Duodenal mucosa (tissue), 2 donors: ENCODE measurements at regions not wholly inside any gene's neighbourhood (a gene's known extent, or its start where the extent isn't known, plus 50 kb on each side); places are given as distances from the start of the nearest gene placed in this dataset.

Source experiments
- H3K27ac ChIP-seq: one replicate; pipeline ENCODE4 v1.7.0; 2013; ENCODE audit warnings: low read depth, low read length
- H3K27me3 ChIP-seq, 2 donors: one replicate each; pipeline ENCODE4 v1.7.0; 2013; ENCODE audit warnings: low read length in 2 of 2, control low read depth in 1 of 2; ENCODE audit not compliant: insufficient read depth in 2 of 2, control insufficient read depth in 1 of 2
- H3K36me3 ChIP-seq, 2 donors: one replicate each; pipeline ENCODE4 v1.7.0; 2013; ENCODE audit warnings: low read length in 2 of 2, control low read depth in 1 of 2; ENCODE audit not compliant: insufficient read depth in 2 of 2, control insufficient read depth in 1 of 2
- H3K4me1 ChIP-seq, 2 donors: one replicate each; pipeline ENCODE4 v1.7.0; 2013; ENCODE audit warnings: low read length in 2 of 2, control low read depth in 1 of 2; ENCODE audit not compliant: insufficient read depth in 2 of 2, control insufficient read depth in 1 of 2
- H3K4me3 ChIP-seq, 2 donors: one replicate each; pipeline ENCODE4 v1.7.0; 2013; ENCODE audit warnings: low read length in 2 of 2, low read depth in 1 of 2
- H3K9ac ChIP-seq, 2 donors: one replicate each; pipeline ENCODE4 v1.7.0; 2013; ENCODE audit warnings: low read length in 2 of 2, low read depth in 1 of 2
- H3K9me3 ChIP-seq, 2 donors: one replicate each; pipeline ENCODE4 v1.7.0; 2013; ENCODE audit warnings: low read length in 2 of 2, control low read depth in 1 of 2; ENCODE audit not compliant: control insufficient read depth in 1 of 2

- Histone ChIP-seq H3K9ac (no peak overlapping the region), H3K27me3 (no peaks in the 10 kb centered on the region), H3K9me3 (no peaks in the 10 kb centered on the region), H3K36me3 (no peaks in the 10 kb centered on the region), H3K4me3 (no peak overlapping the region), H3K27ac (no peak overlapping the region), H3K4me1 (no peaks in the 10 kb centered on the region)
Observed at GRCh38 chr20:22322513-22322912, 261.9 kb downstream of the FOXA2 start.

- no peaks in the 10 kb centered on the region for H3K36me3 ChIP-seq
- no peak overlapping the region for H3K4me3 ChIP-seq
- no peaks in the 10 kb centered on the region for H3K27me3 ChIP-seq
- H3K27ac ChIP-seq: no peak overlapping the region
- no peaks in the 10 kb centered on the region for H3K9me3 ChIP-seq
- H3K9ac ChIP-seq: no peak overlapping the region
- H3K4me1 ChIP-seq: no peaks in the 10 kb centered on the region
Observed at GRCh38 chr20:22321191-22321590, 263.2 kb downstream of the FOXA2 start.

- Histone ChIP-seq H3K9ac (no peak overlapping the region), H3K27ac (no peak overlapping the region), H3K4me1 (no peaks in the 10 kb centered on the region), H3K4me3 (no peak overlapping the region), H3K27me3 (no peaks in the 10 kb centered on the region), H3K9me3 (no peaks in the 10 kb centered on the region), H3K36me3 (no peaks in the 10 kb centered on the region)
Observed at GRCh38 chr20:22320245-22320915, 264.0 kb downstream of the FOXA2 start.

GRCh38 chr20:22315771-22316170 lies 268.6 kb downstream of the FOXA2 start:
- peaks cover 0 to 5% of the 10 kb centered on the region in 2 donors for H3K27me3 ChIP-seq
- H3K4me1 ChIP-seq: no peaks in the 10 kb centered on the region
- no peak overlapping the region for H3K27ac ChIP-seq
- no peak overlapping the region for H3K9ac ChIP-seq
- H3K36me3 ChIP-seq: no peaks in the 10 kb centered on the region
- H3K9me3 ChIP-seq: no peaks in the 10 kb centered on the region
- H3K4me3 ChIP-seq: no peak overlapping the region

- H3K36me3 ChIP-seq: no peaks in the 10 kb centered on the region
- no peak overlapping the region for H3K9ac ChIP-seq
- peaks cover 0 to 5% of the 10 kb centered on the region in 2 donors for H3K27me3 ChIP-seq
- no peak overlapping the region for H3K27ac ChIP-seq
- no peaks in the 10 kb centered on the region for H3K9me3 ChIP-seq
- H3K4me1 ChIP-seq: no peaks in the 10 kb centered on the region
- no peak overlapping the region for H3K4me3 ChIP-seq
Observed at GRCh38 chr20:22315073-22315472, 269.3 kb downstream of the FOXA2 start.

GRCh38 chr20:22312744-22313346 lies 271.5 kb downstream of the FOXA2 start:
- no peak overlapping the region for H3K27ac ChIP-seq
- H3K4me3 ChIP-seq: no peak overlapping the region
- no peaks in the 10 kb centered on the region for H3K36me3 ChIP-seq
- no peaks in the 10 kb centered on the region for H3K4me1 ChIP-seq
- peaks cover 0 to 5% of the 10 kb centered on the region in 2 donors for H3K27me3 ChIP-seq
- H3K9ac ChIP-seq: no peak overlapping the region
- no peaks in the 10 kb centered on the region for H3K9me3 ChIP-seq

- Histone ChIP-seq H3K9me3 (no peaks in the 10 kb centered on the region), H3K4me1 (no peaks in the 10 kb centered on the region), H3K27me3 (peaks cover 0 to 4% of the 10 kb centered on the region in 2 donors), H3K9ac (no peak overlapping the region), H3K36me3 (no peaks in the 10 kb centered on the region), H3K4me3 (no peak overlapping the region), H3K27ac (no peak overlapping the region)
Observed at GRCh38 chr20:22308934-22309333, 275.4 kb downstream of the FOXA2 start.

- no peaks in the 10 kb centered on the region for H3K9me3 ChIP-seq
- H3K4me3 ChIP-seq: no peak overlapping the region
- H3K4me1 ChIP-seq: no peaks in the 10 kb centered on the region
- H3K27ac ChIP-seq: no peak overlapping the region
- H3K36me3 ChIP-seq: no peaks in the 10 kb centered on the region
- H3K9ac ChIP-seq: no peak overlapping the region
- no peaks in the 10 kb centered on the region for H3K27me3 ChIP-seq
Observed at GRCh38 chr20:22307409-22307808, 277.0 kb downstream of the FOXA2 start.

GRCh38 chr20:22305381-22305780 lies 279.0 kb downstream of the FOXA2 start:
- no peaks in the 10 kb centered on the region for H3K4me1 ChIP-seq
- no peak overlapping the region for H3K9ac ChIP-seq
- H3K27ac ChIP-seq: no peak overlapping the region
- no peaks in the 10 kb centered on the region for H3K36me3 ChIP-seq
- no peaks in the 10 kb centered on the region for H3K27me3 ChIP-seq
- H3K9me3 ChIP-seq: no peaks in the 10 kb centered on the region
- no peak overlapping the region for H3K4me3 ChIP-seq

GRCh38 chr20:22303523-22303922 lies 280.8 kb downstream of the FOXA2 start:
- no peak overlapping the region for H3K4me3 ChIP-seq
- no peaks in the 10 kb centered on the region for H3K4me1 ChIP-seq
- no peaks in the 10 kb centered on the region for H3K36me3 ChIP-seq
- H3K9me3 ChIP-seq: no peaks in the 10 kb centered on the region
- no peak overlapping the region for H3K9ac ChIP-seq
- H3K27me3 ChIP-seq: no peaks in the 10 kb centered on the region
- H3K27ac ChIP-seq: no peak overlapping the region
